HCT116 (cell line): ENCODE measurements at regions not wholly inside any gene's neighbourhood (a gene's known extent, or its start where the extent isn't known, plus 50 kb on each side); places are given as distances from the start of the nearest gene placed in this dataset.

Experiments
- ATAC-seq: fragments of 200-7000 bp; cut with Tn5 transposase; 2 replicates; pipeline ENCODE4 v1.9.1; 2020; ENCODE audit warnings: mild to moderate bottlenecking, moderate library complexity
- BruUV-seq: library from RNA; stranded (reverse); fragments of 400-500 nt; replicated peaks from 2 replicates; lab custom pipeline; 2021; lab: Mats Ljungman, UMichigan
- CTCF ChIA-PET: fragments of 300-600 bp; sonication (Branson Sonifier 250); formaldehyde crosslinking; loops from one replicate; lab custom pipeline; 2021; ENCODE audit warnings: antibody characterized with exemption; lab: Charles Lee
- POLR2A ChIA-PET: fragments of 300-600, 350-600 bp; sonication (Branson Sonifier 250); formaldehyde crosslinking; loops from one replicate; lab custom pipeline; 2021; ENCODE audit warnings: antibody characterized with exemption; lab: Charles Lee
- RAD21 ChIA-PET, 2 experiments: fragments of 300-600 bp; sonication (Branson Sonifier 250); formaldehyde crosslinking; loops; one replicate each; lab custom pipeline; 2023; ENCODE audit warnings: low total read pairs in 2 of 2; ENCODE audit not compliant: uncharacterized antibody in 2 of 2, unreplicated experiment in 2 of 2, low non-redundant PET in 1 of 2; lab: Charles Lee
- DNase-seq: peaks from one replicate; pipeline ENCODE4 v3.0.0-alpha.2; 2010; ENCODE audit warnings: low read depth, low spot score
- H2AFZ ChIP-seq: fragments of 200-600 bp; shearing (Covaris generic), sonication (generic); 2 replicates; pipeline ENCODE4 v1.6.1; 2017; ENCODE audit warnings: low read depth, mixed run types, mixed read lengths, antibody characterized with exemption, low read length; ENCODE audit not compliant: poor library complexity, severe bottlenecking
- H3K27ac ChIP-seq: 2 replicates; pipeline ENCODE4 v1.5.1; 2012; ENCODE audit warnings: low read depth, low read length
- H3K27me3 ChIP-seq: fragments of 200-600 bp; sonication (generic); 2 replicates; pipeline ENCODE4 v1.6.1; 2016; ENCODE audit warnings: mixed run types, low read length, mixed read lengths; ENCODE audit not compliant: insufficient read depth
- H3K36me3 ChIP-seq, 2 experiments: fragments of 200-500 bp in 1 of 2; fragments of 200-600 bp in 1 of 2; sonication (Bioruptor generic) in 1 of 2; sonication (generic) in 1 of 2; 2 replicates each; pipeline versions ENCODE4 v1.5.1 to v1.6.1; 2014 to 2016; ENCODE audit warnings: low read length in 2 of 2, inconsistent platforms in 1 of 2, mixed read lengths in 1 of 2, mixed run types in 1 of 2; ENCODE audit not compliant: insufficient read depth in 2 of 2, control insufficient read depth in 1 of 2
- H3K4me1 ChIP-seq, 2 experiments: fragments of 200-600 bp in 1 of 2; sonication (generic) in 1 of 2; 2 replicates each; pipeline versions ENCODE4 v1.5.1 to v1.6.1; 2012 to 2017; ENCODE audit warnings: low read length in 2 of 2, inconsistent platforms in 1 of 2, mild to moderate bottlenecking in 1 of 2, mixed read lengths in 1 of 2, mixed run types in 1 of 2, moderate library complexity in 1 of 2; ENCODE audit not compliant: insufficient read depth in 2 of 2, control insufficient read depth in 1 of 2
- H3K4me2 ChIP-seq: fragments of 200-600 bp; sonication (generic); 2 replicates; pipeline ENCODE4 v1.6.1; 2017; ENCODE audit warnings: mixed run types, low read length, mixed read lengths
- H3K4me3 ChIP-seq, 2 experiments: fragments of 200-600 bp in 1 of 2; sonication (generic) in 1 of 2; replicated peaks in 1 of 2; 2 replicates each; pipeline ENCODE4 v1.5.1; 2011 to 2016; ENCODE audit warnings: low read length in 2 of 2, control low read depth in 1 of 2, low read depth in 1 of 2, mild to moderate bottlenecking in 1 of 2, mixed read lengths in 1 of 2, mixed run types in 1 of 2
- H3K79me2 ChIP-seq: fragments of 200-600 bp; sonication (generic); 2 replicates; pipeline ENCODE4 v1.6.1; 2017; ENCODE audit warnings: mild to moderate bottlenecking, mixed run types, low read length, moderate library complexity, mixed read lengths; ENCODE audit not compliant: insufficient read depth
- H3K9ac ChIP-seq: fragments of 200-600 bp; sonication (generic); 2 replicates; pipeline ENCODE4 v1.6.1; 2016; ENCODE audit warnings: low read length, mixed read lengths
- H3K9me2 ChIP-seq: fragments of 200-600 bp; sonication (generic), shearing (Covaris generic); 2 replicates; pipeline ENCODE4 v1.6.1; 2017; ENCODE audit warnings: mixed run types, mild to moderate bottlenecking, moderate library complexity; ENCODE audit not compliant: insufficient read depth
- H3K9me3 ChIP-seq, 2 experiments: fragments of 200-500 bp in 1 of 2; fragments of 200-600 bp in 1 of 2; sonication (Bioruptor generic) in 1 of 2; sonication (generic) in 1 of 2; 2 replicates each; pipeline ENCODE4 v1.6.1; 2014 to 2017; ENCODE audit warnings: low read length in 2 of 2, mixed read lengths in 2 of 2, inconsistent platforms in 1 of 2, low read depth in 1 of 2, mild to moderate bottlenecking in 1 of 2, mixed run types in 1 of 2, moderate library complexity in 1 of 2; ENCODE audit not compliant: control insufficient read depth in 1 of 2, insufficient read depth in 1 of 2
- H4K20me1 ChIP-seq: fragments of 200-600 bp; sonication (generic), shearing (Covaris generic); 2 replicates; pipeline ENCODE4 v1.6.1; 2017; ENCODE audit warnings: mixed run types, mild to moderate bottlenecking, moderate library complexity; ENCODE audit not compliant: insufficient read depth
- CTCF ChIP-seq, 3 experiments: fragments of 200-600 bp in 1 of 3; sonication (generic) in 1 of 3; IDR thresholded peaks in 2 of 3; conservative IDR thresholded peaks in 1 of 3; 2 replicates each; pipeline ENCODE4 v1.5.1; 2012 to 2017; ENCODE audit warnings: low read depth in 2 of 3, low read length in 2 of 3, antibody characterized with exemption in 1 of 3, borderline replicate concordance in 1 of 3, control low read depth in 1 of 3, mild to moderate bottlenecking in 1 of 3, mixed read lengths in 1 of 3, mixed run types in 1 of 3, moderate library complexity in 1 of 3; ENCODE audit not compliant: insufficient read depth in 1 of 3
- JUND ChIP-seq: IDR thresholded peaks from 2 replicates; pipeline ENCODE4 v1.6.1; 2012
- POLR2A ChIP-seq: IDR thresholded peaks from 2 replicates; pipeline ENCODE4 v1.7.0; 2011; ENCODE audit warnings: borderline replicate concordance; ENCODE audit not compliant: insufficient read depth, insufficient read length; ENCODE audit errors: extremely low read depth
- POLR2AphosphoS5 ChIP-seq: IDR thresholded peaks from 2 replicates; pipeline ENCODE4 v1.6.1; 2011; ENCODE audit warnings: mild to moderate bottlenecking, low read depth, low read length, moderate library complexity
- TCF7L2 ChIP-seq: IDR thresholded peaks from 2 replicates; pipeline ENCODE4 v1.7.0; 2011; ENCODE audit warnings: borderline replicate concordance, inconsistent platforms; ENCODE audit not compliant: insufficient read depth, insufficient read length; ENCODE audit errors: extremely low read depth
- intact Hi-C: fragments of 100-400 bp; cut with micrococcal nuclease; formaldehyde crosslinking; loops from 2 replicates; pipeline ENCODE4 v1.10.0; 2022

GRCh38 chr4:111064342-111064993 lies 441.6 kb upstream of the PITX2 start (continued):
- TF ChIP-seq POLR2AphosphoS5, result peak; percentile 53; the same call in 1 of the 2 replicates
- peak; percentile 81 for TF ChIP-seq TCF7L2

DNA sequence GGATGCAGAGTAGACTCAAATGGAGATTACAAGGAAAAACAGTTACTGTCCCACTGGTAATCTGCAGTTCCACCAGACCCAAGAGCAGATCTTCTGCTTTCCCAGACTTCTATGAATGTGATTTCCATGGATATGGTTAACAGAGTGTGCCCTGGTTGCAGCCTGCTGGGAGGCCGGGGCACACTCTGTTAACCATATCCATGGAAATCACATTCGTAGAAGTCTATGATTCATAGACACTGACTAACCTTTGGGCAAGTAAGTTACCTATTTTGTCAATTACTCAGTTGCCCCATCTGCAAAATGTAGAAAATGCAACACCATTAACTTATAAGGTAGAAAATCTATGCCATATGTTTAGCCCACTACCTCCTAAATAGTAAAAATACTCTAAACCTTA lies 443.1 kb upstream of the PITX2 start:
- H3K9ac ChIP-seq, result no peak overlapping the region
- CTCF ChIA-PET, result no interaction called here
- no peak overlapping the region for H3K27ac ChIP-seq
- H3K79me2 ChIP-seq, result no peaks in the 10 kb centered on the region
- intact Hi-C loops, result no loop called here
- RAD21 ChIA-PET, result no interaction called here
- TF ChIP-seq POLR2A (no peak), CTCF (IDR thresholded peaks at IDR 0.05 in 2 of 3, conservative IDR thresholded peaks at IDR 0.05 in 1 of 3; ENCODE audit: borderline replicate concordance in 1 of 3, insufficient read depth in 1 of 3, low read depth in 2 of 3, low read length in 2 of 3) (no peak), JUND (no peak)
- DNase-seq (no peak), ATAC-seq (no peak)
- H3K36me3 ChIP-seq, result no peaks in the 10 kb centered on the region
- peak overlapping the region; percentile 1; the same call in 1 of the 2 replicates for H3K4me2 ChIP-seq
- no peak overlapping the region for H2AFZ ChIP-seq
- no peak overlapping the region for H3K4me3 ChIP-seq
- POLR2A ChIA-PET, result no interaction called here
- no TSS peak for BruUV-seq
- peaks cover 24 to 39% of the 10 kb centered on the region in 2 experiments for H3K4me1 ChIP-seq
- no peaks in the 10 kb centered on the region for H3K9me3 ChIP-seq
- H3K27me3 ChIP-seq, result 0 out of 2 replicates have a peak, but pooled peaks cover 9% of the 10 kb centered on the region
- no peaks in the 10 kb centered on the region for H4K20me1 ChIP-seq
- no peaks in the 10 kb centered on the region for H3K9me2 ChIP-seq
